ENCODE measurements at regions not wholly inside any gene's neighbourhood (a gene's known extent, or its start where the extent isn't known, plus 50 kb on each side); places are given as distances from the start of the nearest gene placed in this dataset.

DNA sequence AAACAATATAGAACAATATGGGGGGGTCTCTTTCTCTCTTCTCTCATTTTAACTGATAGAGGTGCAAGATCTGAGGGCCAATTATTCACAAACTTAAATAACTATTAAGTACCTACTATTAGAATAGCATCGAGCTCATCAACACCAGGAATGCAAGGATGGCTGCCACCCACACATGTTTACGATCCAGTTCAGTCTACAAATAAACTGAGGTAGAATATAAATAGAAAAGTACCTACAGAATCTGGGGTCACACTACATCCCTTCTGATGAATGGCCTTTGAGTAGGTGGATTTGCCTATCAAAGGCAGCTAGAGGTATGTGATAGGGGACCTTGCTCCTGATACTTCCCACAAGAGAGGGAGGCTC, 91.8 kb upstream of the ZNF366 start:
- Histone ChIP-seq H3K4me3 (no peak overlapping the region), H3K9me3 (peaks cover 0 to 6% of the 10 kb centered on the region in 2 donors), H3K4me1 (no peaks in the 10 kb centered on the region), H3K36me3 (no peaks in the 10 kb centered on the region), H3K27ac (peak overlapping the region in 1 of 2 donors; percentile 23), H3K27me3 (no peaks in the 10 kb centered on the region)
- TF ChIP-seq POLR2AphosphoS5 (IDR thresholded peaks at IDR 0.05) (no peak), POLR2A (IDR thresholded peaks at IDR 0.05) (no peak)
- TF ChIP-seq, protein P1, sequence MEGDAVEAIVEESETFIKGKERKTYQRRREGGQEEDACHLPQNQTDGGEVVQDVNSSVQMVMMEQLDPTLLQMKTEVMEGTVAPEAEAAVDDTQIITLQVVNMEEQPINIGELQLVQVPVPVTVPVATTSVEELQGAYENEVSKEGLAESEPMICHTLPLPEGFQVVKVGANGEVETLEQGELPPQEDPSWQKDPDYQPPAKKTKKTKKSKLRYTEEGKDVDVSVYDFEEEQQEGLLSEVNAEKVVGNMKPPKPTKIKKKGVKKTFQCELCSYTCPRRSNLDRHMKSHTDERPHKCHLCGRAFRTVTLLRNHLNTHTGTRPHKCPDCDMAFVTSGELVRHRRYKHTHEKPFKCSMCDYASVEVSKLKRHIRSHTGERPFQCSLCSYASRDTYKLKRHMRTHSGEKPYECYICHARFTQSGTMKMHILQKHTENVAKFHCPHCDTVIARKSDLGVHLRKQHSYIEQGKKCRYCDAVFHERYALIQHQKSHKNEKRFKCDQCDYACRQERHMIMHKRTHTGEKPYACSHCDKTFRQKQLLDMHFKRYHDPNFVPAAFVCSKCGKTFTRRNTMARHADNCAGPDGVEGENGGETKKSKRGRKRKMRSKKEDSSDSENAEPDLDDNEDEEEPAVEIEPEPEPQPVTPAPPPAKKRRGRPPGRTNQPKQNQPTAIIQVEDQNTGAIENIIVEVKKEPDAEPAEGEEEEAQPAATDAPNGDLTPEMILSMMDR (IDR thresholded peaks at IDR 0.05): no peak
- intact Hi-C loops (cut with DNase I; ENCODE audit: low total_unique reads): no loop called here
- no peak for DNase-seq (ENCODE audit: low spot score in 2 of 2)

DNA sequence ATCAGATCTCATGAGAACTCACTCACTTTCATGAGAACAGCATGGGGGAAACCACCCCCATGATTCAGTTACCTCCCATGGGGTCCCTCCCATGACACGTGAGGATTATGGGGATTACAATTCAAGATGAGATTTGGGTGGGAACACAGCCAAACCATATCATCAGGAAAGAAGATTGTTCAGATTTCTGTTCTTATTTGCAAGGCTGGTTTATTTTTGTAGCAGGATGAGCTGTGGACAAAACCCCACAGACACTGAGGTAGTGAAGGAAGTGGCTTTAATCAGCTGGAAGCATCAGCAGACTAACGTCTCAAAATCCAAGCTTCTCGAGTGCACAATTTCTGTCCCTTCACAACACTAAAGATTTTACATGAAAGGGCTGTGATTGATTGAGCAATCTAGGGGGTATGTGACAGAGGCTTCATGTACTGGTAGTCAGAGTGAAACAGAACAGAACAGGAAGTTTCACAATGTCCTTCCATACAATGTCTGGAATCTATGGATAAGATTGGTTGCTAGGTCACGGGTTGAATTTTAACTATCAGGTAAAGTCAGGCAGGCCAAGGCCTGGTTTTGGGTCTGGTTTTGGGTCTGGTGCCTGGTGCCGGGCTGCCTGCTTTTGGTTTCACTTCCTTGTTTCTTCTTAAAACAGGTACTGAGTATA, 91.3 kb upstream of the ZNF366 start:
- no peaks in the 10 kb centered on the region for H3K4me1 ChIP-seq
- peaks cover 0 to 6% of the 10 kb centered on the region in 2 donors for H3K9me3 ChIP-seq
- no peaks in the 10 kb centered on the region for H3K36me3 ChIP-seq
- intact Hi-C loops (cut with DNase I; ENCODE audit: low total_unique reads): no loop called here
- H3K27ac ChIP-seq: no peak overlapping the region
- H3K27me3 ChIP-seq: no peaks in the 10 kb centered on the region
- TF ChIP-seq POLR2AphosphoS5 (IDR thresholded peaks at IDR 0.05) (no peak), POLR2A (IDR thresholded peaks at IDR 0.05) (no peak)
- TF ChIP-seq, protein P1 (IDR thresholded peaks at IDR 0.05): no peak
- no peak for DNase-seq (ENCODE audit: low spot score in 2 of 2)
- no peak overlapping the region for H3K4me3 ChIP-seq

DNA sequence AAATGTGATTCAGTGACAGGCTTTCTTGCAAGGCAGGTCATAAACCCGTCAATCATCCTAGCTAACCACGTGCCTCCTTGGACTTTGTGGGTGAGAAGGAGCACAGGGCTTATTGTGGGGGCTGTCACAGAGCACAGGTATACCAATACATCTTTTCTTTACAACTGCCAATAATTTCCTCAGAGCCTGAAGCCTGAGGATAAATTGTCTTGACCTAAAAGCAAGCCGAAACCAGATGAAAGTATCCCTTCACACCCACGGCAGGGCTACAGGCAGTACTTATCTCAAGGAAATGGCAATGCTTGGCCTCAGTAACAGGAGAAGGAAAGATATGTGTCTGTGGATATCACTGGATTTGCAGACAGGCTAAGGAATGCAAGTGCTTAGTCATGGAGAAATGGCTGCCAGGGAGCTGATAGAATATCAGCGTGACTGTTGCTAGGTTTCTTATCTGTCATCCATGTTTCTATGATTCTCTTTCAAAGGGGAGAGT, 90.3 kb upstream of the ZNF366 start:
- no peak overlapping the region for H3K27ac ChIP-seq
- H3K4me1 ChIP-seq: no peaks in the 10 kb centered on the region

DNA sequence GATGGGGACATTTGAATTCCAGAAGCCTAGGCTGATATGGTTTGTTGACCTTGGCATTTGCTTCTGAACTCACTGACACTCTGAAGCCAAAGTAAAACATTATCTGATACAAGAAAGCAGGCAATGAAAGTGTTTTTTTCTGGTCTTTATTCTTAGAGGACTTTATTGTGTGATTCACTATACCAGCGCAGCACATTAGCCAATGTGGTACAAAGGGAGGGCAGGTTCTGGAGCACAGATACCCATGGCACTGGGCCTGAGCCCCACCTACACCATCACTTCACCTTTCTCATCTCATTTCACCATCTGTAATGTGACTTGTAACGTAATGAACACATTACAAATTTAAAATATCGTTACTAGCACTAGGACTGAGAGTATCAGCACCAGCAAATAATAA, 89.7 kb upstream of the ZNF366 start:
- TF ChIP-seq, protein P1 (IDR thresholded peaks at IDR 0.05): no peak
- TF ChIP-seq POLR2A (IDR thresholded peaks at IDR 0.05): no peak
- TF ChIP-seq POLR2AphosphoS5 (IDR thresholded peaks at IDR 0.05): no peak
- Histone ChIP-seq H3K4me1 (no peaks in the 10 kb centered on the region), H3K27me3 (no peaks in the 10 kb centered on the region), H3K36me3 (no peaks in the 10 kb centered on the region), H3K27ac (no peak overlapping the region), H3K9me3 (peaks cover 0 to 6% of the 10 kb centered on the region in 2 donors), H3K4me3 (no peak overlapping the region)
- no peak for DNase-seq (ENCODE audit: low spot score in 2 of 2)
- intact Hi-C loops (cut with DNase I; ENCODE audit: low total_unique reads): no loop called here

More for the DNA sequence above, 90.3 kb upstream of the ZNF366 start:
- Histone ChIP-seq H3K9me3 (peaks cover 0 to 6% of the 10 kb centered on the region in 2 donors), H3K4me3 (no peak overlapping the region), H3K27me3 (no peaks in the 10 kb centered on the region), H3K36me3 (no peaks in the 10 kb centered on the region)
- intact Hi-C loops (cut with DNase I; ENCODE audit: low total_unique reads): no loop called here
- TF ChIP-seq POLR2AphosphoS5 (IDR thresholded peaks at IDR 0.05): no peak
- TF ChIP-seq, protein P1 (IDR thresholded peaks at IDR 0.05): no peak
- TF ChIP-seq POLR2A (IDR thresholded peaks at IDR 0.05): no peak
- no peak for DNase-seq (ENCODE audit: low spot score in 2 of 2)

DNA sequence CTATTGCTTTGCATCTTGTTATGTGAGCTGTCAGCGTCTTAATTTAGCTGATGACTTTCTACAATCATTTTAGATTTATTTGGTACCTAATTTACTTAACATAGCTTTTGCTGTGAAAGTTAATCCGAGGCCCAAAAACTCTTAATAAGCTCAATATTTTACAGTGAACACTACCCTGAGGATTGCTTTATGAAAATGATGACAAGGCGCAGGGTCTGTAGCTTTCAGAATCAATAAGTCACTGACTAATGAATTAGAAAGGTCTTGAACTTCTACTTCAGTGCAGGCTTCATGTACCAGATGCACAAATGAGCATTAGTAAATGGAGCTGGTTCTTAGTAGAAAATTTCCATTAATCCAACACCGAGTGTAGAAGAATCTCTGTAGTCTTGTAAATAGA, 81.4 kb upstream of the ZNF366 start:
- intact Hi-C loops (cut with DNase I; ENCODE audit: low total_unique reads): no loop called here
- Histone ChIP-seq H3K36me3 (no peaks in the 10 kb centered on the region), H3K4me1 (no peaks in the 10 kb centered on the region), H3K4me3 (no peak overlapping the region), H3K27ac (no peak overlapping the region), H3K9me3 (no peaks in the 10 kb centered on the region), H3K27me3 (no peaks in the 10 kb centered on the region)
- TF ChIP-seq, protein P1 (IDR thresholded peaks at IDR 0.05): no peak
- TF ChIP-seq POLR2AphosphoS5 (IDR thresholded peaks at IDR 0.05): no peak
- no peak for TF ChIP-seq POLR2A (IDR thresholded peaks at IDR 0.05)
- no peak for DNase-seq (ENCODE audit: low spot score in 2 of 2)

Data from breast epithelium (tissue), 4 donors.